ENCODE measurements at regions not wholly inside any gene's neighbourhood (a gene's known extent, or its start where the extent isn't known, plus 50 kb on each side); places are given as distances from the start of the nearest gene placed in this dataset.

DNA sequence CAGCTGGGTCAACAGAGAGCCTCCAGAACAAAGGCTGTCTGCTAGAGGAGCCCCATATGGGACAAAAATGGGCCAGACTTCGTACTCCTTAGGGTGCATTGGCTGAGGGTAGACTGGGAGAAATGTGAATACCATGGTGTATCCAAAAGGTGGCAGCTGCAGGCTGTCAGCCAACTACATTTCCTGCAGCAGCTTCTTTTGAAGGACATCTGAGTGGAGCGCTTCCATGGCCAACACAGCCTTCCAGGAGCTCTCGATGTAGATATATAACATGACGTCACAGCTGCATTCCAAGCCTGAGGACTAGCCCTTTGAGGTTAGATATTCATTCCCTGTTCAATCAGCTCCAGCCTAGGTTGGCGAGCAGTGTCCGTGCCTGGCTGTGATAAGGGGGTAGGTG is 107.7 kb downstream of the MAB21L3 start:
- no peak overlapping the region for H3K27ac Mint-ChIP-seq
- no peaks in the 10 kb centered on the region for H3K27me3 Mint-ChIP-seq
- H3K36me3 Mint-ChIP-seq (ENCODE audit: low read depth) = no peaks in the 10 kb centered on the region
- no peaks in the 10 kb centered on the region for H3K9me3 Mint-ChIP-seq
- intact Hi-C loops (cut with micrococcal nuclease) = no loop called here
- no peaks in the 10 kb centered on the region for H3K4me1 Mint-ChIP-seq (ENCODE audit: low read depth)
- H3K4me3 Mint-ChIP-seq = no peak overlapping the region

DNA sequence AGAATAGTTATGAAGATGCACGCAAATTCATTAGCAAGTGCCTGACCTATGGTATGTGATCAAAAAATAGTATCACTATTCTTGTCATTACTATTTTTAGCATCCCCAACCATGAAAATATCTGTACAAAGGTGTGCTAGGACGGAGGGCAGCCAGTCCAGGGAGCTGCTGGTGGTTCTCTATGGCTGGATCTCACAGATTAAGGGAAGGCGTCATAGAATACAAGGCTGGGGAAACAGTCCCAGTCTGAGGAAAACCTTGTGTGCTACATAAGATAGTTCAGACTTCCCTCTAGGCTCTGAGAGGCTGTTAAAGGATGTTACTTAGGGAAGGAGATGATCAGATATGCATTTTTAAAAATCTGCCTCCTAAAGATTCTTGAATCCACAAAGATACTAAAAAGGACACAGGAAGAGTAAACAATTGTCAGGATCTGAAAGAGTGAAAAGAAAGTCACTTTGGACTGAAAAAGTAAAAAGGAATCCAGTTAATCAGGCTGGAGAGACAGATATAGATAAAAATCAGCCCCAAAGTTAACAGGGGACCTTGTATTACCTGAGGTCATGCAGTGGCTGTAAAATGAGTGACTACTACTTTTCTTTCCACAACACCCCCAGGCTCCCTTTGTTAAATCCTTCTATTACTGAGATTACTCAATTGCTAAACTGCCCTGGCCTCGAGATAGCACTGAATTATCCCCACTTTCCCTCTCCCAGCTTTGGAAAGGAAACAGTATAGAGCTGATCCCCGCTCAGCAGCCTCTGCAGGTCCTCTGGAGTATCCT is 108.6 kb downstream of the MAB21L3 start:
- Mint-ChIP-seq H3K27me3 (no peaks in the 10 kb centered on the region), H3K27ac (no peak overlapping the region), H3K4me1 (ENCODE audit: low read depth) (no peaks in the 10 kb centered on the region), H3K36me3 (ENCODE audit: low read depth) (no peaks in the 10 kb centered on the region), H3K4me3 (no peak overlapping the region), H3K9me3 (no peaks in the 10 kb centered on the region)
- intact Hi-C loops (cut with micrococcal nuclease) = no loop called here

DNA sequence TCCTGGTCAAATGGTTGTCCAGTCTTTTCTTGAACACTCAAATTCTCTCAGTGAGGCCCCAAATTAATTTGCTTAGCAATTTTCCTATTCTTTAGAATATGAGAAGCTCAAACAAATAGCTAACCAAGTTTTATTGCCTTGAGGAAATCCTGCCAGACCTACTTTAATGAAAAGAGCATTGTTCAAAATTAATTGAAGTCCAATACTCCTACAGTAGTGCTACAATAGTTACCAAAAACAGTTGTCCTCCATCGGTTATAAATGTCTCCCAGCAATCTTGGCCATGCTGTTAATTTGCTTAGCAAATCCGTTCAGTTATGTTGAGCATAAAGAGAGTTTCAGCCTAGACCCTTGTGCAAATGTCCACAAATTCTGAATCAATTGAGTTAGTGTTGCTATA is 112.9 kb downstream of the MAB21L3 start:
- Mint-ChIP-seq H3K27ac (no peak overlapping the region), H3K4me1 (ENCODE audit: low read depth) (no peaks in the 10 kb centered on the region), H3K36me3 (ENCODE audit: low read depth) (no peaks in the 10 kb centered on the region), H3K9me3 (no peaks in the 10 kb centered on the region), H3K4me3 (no peak overlapping the region), H3K27me3 (peaks cover 1% of the 10 kb centered on the region)
- intact Hi-C loops (cut with micrococcal nuclease) = no loop called here

DNA sequence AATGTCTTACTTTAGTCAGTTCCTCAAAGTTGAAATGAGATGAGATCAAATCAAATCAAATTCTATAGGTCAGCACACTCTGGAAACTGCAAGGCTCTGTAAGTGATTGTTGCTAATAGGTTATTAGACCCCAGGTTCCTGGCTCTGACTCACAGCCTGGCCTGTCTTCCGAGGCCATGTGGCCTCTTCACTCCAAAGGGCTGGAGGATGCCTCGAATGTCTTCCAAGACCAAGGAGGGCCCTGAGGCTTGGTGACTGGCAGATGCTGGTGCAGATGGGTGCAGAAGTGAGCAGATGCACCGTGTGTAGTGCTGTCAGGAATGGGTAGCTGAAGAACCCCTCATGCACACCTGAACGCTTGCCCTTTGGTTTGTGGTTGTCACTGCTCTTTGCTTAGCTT is 113.4 kb downstream of the MAB21L3 start:
- H3K27ac Mint-ChIP-seq = no peak overlapping the region
- peaks cover 1% of the 10 kb centered on the region for H3K27me3 Mint-ChIP-seq
- no peak overlapping the region for H3K4me3 Mint-ChIP-seq
- no peaks in the 10 kb centered on the region for H3K36me3 Mint-ChIP-seq (ENCODE audit: low read depth)
- no peaks in the 10 kb centered on the region for H3K4me1 Mint-ChIP-seq (ENCODE audit: low read depth)
- H3K9me3 Mint-ChIP-seq = no peaks in the 10 kb centered on the region
- intact Hi-C loops (cut with micrococcal nuclease) = no loop called here

DNA sequence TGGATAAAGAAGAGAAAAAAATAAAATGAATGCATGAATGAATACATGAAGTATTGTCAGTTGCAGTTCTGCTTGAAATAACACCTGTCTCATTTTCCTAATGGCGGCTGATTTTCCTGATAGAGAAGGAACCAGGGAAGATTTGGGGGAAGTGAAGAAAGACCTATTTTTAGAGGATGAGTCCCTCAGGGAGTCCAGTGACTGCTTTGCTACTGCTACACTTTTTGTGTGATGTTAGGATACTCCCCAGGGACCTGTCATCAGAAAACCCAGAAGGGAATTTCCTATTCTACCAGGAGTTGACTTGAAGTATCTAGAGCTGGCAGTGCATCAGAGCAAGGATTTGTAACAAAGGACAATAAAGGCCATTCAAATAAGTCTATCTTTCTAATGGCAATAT is 114.8 kb downstream of the MAB21L3 start:
- peaks cover 1% of the 10 kb centered on the region for H3K27me3 Mint-ChIP-seq

DNA sequence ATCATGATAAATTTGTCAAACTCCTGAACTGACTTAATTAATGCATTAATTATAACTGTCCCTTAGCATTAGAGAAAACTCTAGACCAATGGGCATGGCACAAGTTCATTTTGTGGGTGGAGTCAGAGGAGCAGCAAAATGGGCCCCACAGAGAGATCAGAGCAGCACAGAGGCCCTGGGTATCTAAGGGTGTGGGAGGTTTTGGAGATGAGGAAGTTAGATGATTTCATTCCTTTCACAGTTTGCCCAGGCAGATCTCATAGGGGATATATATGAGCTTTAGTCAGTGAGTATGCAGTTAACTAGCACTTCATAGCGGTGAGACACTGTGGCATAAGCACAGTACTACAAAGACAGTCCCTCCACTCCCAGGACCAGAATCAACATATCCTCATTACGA is 117.3 kb downstream of the MAB21L3 start:
- Mint-ChIP-seq H3K27ac (no peak overlapping the region), H3K27me3 (peaks cover 1% of the 10 kb centered on the region), H3K4me1 (ENCODE audit: low read depth) (no peaks in the 10 kb centered on the region), H3K4me3 (no peak overlapping the region), H3K36me3 (ENCODE audit: low read depth) (no peaks in the 10 kb centered on the region), H3K9me3 (no peaks in the 10 kb centered on the region)
- intact Hi-C loops (cut with micrococcal nuclease) = no loop called here

More for the DNA sequence above, 114.8 kb downstream of the MAB21L3 start:
- Mint-ChIP-seq H3K4me3 (no peak overlapping the region), H3K4me1 (ENCODE audit: low read depth) (no peaks in the 10 kb centered on the region), H3K9me3 (no peaks in the 10 kb centered on the region), H3K36me3 (ENCODE audit: low read depth) (no peaks in the 10 kb centered on the region), H3K27ac (no peak overlapping the region)
- intact Hi-C loops (cut with micrococcal nuclease) = no loop called here

DNA sequence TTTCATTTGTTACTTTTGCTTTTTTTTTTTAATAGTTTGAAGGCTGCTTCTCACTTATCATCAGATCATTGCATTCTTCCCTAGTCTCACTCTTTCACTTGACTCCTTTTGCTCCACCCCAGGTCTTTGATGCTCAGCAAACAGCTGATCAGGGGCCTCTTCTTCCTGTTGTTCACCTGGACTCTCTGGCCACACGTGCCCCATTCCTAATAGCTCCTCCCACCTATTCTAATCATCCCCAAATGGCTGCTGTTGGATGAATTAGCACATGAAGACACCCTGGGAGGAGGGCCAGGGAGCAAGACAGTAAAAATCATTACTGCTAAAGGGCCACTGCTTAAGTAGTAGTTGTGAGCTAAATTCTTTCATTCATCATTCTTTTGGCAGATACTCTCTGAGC is 119.5 kb downstream of the MAB21L3 start:
- H3K27ac Mint-ChIP-seq = no peak overlapping the region

DNA sequence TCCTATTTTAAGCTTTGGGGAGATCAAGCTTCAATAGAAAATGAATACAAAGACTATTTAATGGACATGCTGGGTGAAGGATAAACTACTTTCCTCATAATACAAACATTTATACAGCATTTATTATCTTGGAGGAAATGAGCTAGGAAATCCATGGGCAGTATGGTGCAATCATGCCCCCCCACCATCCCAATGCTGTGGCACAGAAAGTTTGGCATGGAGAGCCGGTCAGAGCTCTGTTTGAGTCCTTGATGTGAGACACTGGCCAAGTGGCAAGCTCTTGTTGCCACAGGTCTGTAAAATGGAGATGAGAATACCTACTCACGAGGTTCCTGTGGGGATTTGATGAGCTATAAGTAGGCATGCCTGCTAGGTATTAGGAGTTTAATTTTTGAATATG is 120.6 kb downstream of the MAB21L3 start:
- no peak overlapping the region for H3K4me3 Mint-ChIP-seq
- H3K27ac Mint-ChIP-seq = no peak overlapping the region
- no peaks in the 10 kb centered on the region for H3K9me3 Mint-ChIP-seq
- H3K36me3 Mint-ChIP-seq (ENCODE audit: low read depth) = no peaks in the 10 kb centered on the region
- intact Hi-C loops (cut with micrococcal nuclease) = no loop called here
- peaks cover 1% of the 10 kb centered on the region for H3K27me3 Mint-ChIP-seq
- H3K4me1 Mint-ChIP-seq (ENCODE audit: low read depth) = no peaks in the 10 kb centered on the region

More for the DNA sequence above, 119.5 kb downstream of the MAB21L3 start:
- no peaks in the 10 kb centered on the region for H3K36me3 Mint-ChIP-seq (ENCODE audit: low read depth)
- no peaks in the 10 kb centered on the region for H3K4me1 Mint-ChIP-seq (ENCODE audit: low read depth)
- no peak overlapping the region for H3K4me3 Mint-ChIP-seq
- H3K9me3 Mint-ChIP-seq = no peaks in the 10 kb centered on the region
- peaks cover 1% of the 10 kb centered on the region for H3K27me3 Mint-ChIP-seq
- intact Hi-C loops (cut with micrococcal nuclease) = no loop called here

DNA sequence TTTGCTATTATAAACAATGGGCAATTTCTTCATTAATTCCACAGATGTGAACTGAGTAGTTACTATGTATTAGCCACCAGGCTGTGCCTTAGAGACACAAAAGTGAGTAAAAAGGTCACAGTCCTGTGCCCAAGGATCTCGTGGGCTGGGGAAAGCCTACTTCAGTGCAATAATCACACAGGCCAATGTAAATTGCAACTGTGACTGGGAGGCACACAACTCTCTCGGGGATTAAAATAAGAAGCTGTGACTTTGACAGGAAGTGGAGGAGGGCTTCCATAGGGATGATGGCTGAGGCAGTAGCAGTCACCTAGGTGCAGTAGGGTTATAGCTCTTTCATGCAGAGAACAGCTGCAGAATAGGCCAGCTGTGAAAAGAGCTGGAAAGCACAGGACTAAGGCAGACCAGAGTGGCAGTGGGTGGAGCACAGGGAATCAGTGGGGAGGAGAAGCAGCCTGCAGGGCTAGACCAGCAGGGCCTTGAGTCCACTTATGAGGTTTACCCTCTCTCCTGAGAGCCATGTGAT is 121.9 kb downstream of the MAB21L3 start:
- Mint-ChIP-seq H3K9me3 (no peaks in the 10 kb centered on the region), H3K27me3 (no peaks in the 10 kb centered on the region), H3K36me3 (ENCODE audit: low read depth) (no peaks in the 10 kb centered on the region), H3K4me3 (no peak overlapping the region), H3K27ac (no peak overlapping the region), H3K4me1 (ENCODE audit: low read depth) (no peaks in the 10 kb centered on the region)
- intact Hi-C loops (cut with micrococcal nuclease) = no loop called here

DNA sequence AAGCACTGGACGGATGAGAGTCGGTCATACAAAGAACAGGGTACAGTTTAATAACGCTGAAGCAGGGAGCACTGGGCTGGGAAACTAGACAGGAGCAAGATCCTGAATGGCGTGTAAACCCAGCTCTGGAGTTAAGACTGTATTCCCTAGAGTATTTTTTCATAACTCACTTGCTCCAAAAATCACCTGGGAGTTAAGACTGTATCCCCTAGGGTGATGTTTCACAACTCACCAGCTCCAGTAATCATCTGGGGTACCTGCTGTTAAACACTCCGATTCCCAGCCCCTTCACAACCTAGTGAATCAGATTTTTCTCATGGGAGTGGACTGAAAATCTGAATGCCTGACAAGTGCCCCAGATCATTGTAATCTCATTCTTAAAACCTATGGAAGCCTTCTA is 123.2 kb downstream of the MAB21L3 start:
- Mint-ChIP-seq H3K4me1 (ENCODE audit: low read depth) (no peaks in the 10 kb centered on the region), H3K27me3 (no peaks in the 10 kb centered on the region), H3K4me3 (no peak overlapping the region), H3K36me3 (ENCODE audit: low read depth) (no peaks in the 10 kb centered on the region), H3K27ac (no peak overlapping the region), H3K9me3 (no peaks in the 10 kb centered on the region)
- intact Hi-C loops (cut with micrococcal nuclease) = no loop called here

DNA sequence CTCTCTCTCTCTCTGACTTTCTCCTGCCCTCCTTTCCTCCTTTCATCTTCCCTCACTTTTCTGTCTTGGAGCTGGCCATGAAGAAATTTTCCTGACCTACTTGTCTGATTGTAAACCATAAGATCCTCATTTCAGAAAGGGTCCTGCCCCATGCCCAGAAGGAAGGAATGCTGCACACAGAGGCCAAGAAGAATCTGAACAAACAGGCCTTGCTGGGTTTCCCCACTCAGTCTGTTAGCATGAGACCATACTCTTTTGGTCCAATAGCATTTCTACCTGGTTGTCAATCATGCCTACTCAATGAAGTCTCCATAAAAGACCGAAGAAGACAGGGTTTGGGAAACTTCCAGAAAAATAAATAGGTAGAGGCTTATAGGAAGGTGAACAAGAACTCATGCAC is 128.7 kb downstream of the MAB21L3 start:
- no peaks in the 10 kb centered on the region for H3K36me3 Mint-ChIP-seq (ENCODE audit: low read depth)
- H3K4me3 Mint-ChIP-seq = no peak overlapping the region
- H3K27ac Mint-ChIP-seq = no peak overlapping the region
- H3K27me3 Mint-ChIP-seq = no peaks in the 10 kb centered on the region
- no peaks in the 10 kb centered on the region for H3K4me1 Mint-ChIP-seq (ENCODE audit: low read depth)
- no peaks in the 10 kb centered on the region for H3K9me3 Mint-ChIP-seq
- intact Hi-C loops (cut with micrococcal nuclease) = no loop called here

DNA sequence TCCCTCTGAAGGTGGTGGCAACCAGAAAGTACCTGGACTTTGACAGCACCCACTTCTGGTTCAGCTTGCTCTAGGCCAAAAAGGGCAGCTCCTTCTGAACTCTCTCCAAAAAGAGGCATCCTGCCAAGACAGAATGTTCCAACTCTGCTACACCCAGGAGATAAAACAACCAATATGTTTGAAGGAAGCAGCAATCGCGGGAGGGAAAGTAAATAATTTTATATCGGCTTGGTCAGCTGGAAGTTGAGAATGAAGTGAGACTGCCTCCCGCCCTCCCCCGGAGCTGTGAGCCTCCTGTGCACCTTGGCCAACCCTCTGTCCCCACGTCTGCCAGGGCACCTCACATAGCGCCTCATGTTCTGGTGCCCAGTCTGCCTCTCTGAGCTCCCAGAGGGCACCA is 130.3 kb upstream of the ATP1A1 start:
- Mint-ChIP-seq H3K4me1 (ENCODE audit: low read depth) (no peaks in the 10 kb centered on the region), H3K9me3 (no peaks in the 10 kb centered on the region), H3K27me3 (peaks cover 3% of the 10 kb centered on the region), H3K4me3 (no peak overlapping the region), H3K36me3 (ENCODE audit: low read depth) (no peaks in the 10 kb centered on the region), H3K27ac (no peak overlapping the region)
- intact Hi-C loops (cut with micrococcal nuclease) = no loop called here

DNA sequence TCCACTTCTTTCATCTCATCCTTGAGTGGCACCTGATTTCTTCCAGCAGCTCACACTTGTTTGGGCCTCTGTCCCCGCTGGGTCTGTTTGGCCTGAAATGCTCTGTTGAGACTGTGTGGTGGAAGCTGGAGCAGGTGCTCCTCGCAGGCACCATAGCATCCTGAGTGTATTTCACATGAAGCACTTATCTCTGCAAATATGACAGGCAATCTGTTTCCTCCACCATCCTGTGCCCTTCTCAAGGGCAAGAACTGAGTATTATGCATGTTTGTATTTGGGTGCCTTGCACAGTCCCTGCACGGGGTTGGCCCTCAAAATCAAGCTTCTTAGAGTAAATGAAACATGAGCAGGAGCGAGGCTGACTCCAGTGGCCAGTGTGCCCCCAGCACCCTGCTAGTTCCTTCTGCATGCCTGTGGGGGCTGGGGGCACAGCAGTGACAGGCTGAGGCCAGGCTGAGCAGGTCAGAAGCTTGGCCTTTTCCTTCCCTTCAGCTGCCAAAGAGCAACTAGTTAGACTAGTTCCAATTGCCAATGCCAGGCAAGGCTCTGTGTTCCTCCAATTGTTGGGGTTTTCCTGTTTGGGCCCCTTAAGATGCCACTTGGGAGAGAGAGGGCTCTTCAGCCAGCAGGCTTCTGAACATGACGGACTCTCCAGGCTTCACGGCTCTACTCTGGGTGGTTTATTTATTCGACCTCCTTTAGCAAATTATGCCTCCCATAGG is 129.6 kb upstream of the ATP1A1 start:
- H3K4me3 Mint-ChIP-seq = no peak overlapping the region
- intact Hi-C loops (cut with micrococcal nuclease) = no loop called here
- peaks cover 3% of the 10 kb centered on the region for H3K27me3 Mint-ChIP-seq
- H3K36me3 Mint-ChIP-seq (ENCODE audit: low read depth) = no peaks in the 10 kb centered on the region
- H3K27ac Mint-ChIP-seq = no peak overlapping the region
- no peaks in the 10 kb centered on the region for H3K4me1 Mint-ChIP-seq (ENCODE audit: low read depth)
- H3K9me3 Mint-ChIP-seq = no peaks in the 10 kb centered on the region

DNA sequence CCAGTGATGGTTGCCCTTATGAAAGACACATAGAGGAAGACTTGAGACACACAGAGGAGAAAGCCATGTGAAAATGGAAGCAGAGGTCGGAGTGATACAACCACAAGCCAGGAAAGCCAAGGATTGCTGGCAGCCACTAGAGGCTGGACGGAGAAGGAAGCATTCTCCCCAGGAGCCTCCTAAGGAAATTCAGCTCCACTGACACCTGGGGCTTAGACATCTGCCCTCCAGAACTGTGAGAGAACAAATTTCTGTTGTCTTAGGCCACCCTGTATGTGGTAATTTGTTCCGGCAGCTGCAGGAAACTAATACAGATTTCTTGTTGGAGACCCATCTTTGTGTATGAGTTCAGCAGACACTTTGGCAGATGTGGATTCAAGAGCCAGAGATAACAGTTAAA is 126.9 kb upstream of the ATP1A1 start:
- Mint-ChIP-seq H3K27ac (no peak overlapping the region), H3K9me3 (no peaks in the 10 kb centered on the region), H3K4me1 (ENCODE audit: low read depth) (no peaks in the 10 kb centered on the region), H3K27me3 (peaks cover 3% of the 10 kb centered on the region), H3K36me3 (ENCODE audit: low read depth) (no peaks in the 10 kb centered on the region), H3K4me3 (no peak overlapping the region)
- intact Hi-C loops (cut with micrococcal nuclease) = no loop called here
